GM12801 (cell line): ENCODE measurements at regions not wholly inside any gene's neighbourhood (a gene's known extent, or its start where the extent isn't known, plus 50 kb on each side); places are given as distances from the start of the nearest gene placed in this dataset.

ENCODE experiments used
- TF ChIP-seq, protein P1 (sequence below): IDR thresholded peaks from one replicate; pipeline ENCODE4 v1.5.1; 2011; ENCODE audit warnings: control low read depth; ENCODE audit not compliant: insufficient read length; ENCODE audit errors: extremely low read depth

DNA sequence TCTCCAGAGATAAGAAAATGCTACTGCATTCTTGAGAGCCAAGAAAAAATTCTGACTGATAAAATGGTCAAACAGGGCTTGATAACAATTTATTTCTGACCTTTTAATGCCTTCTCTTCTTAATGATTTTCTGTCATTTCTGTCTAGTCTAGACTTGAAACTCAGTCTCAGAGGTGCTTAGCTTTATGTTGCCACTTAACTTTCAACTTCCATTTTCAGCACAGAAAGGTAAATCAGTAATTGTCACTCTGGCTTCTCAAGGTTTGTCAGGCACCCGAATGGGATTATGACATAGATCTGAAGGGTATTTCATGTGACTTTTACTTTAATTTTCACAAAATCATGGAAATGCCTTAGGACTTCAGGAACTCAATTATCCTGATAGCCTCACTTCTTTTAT lies 155.4 kb upstream of the GBE1 start:
- TF ChIP-seq, protein P1, sequence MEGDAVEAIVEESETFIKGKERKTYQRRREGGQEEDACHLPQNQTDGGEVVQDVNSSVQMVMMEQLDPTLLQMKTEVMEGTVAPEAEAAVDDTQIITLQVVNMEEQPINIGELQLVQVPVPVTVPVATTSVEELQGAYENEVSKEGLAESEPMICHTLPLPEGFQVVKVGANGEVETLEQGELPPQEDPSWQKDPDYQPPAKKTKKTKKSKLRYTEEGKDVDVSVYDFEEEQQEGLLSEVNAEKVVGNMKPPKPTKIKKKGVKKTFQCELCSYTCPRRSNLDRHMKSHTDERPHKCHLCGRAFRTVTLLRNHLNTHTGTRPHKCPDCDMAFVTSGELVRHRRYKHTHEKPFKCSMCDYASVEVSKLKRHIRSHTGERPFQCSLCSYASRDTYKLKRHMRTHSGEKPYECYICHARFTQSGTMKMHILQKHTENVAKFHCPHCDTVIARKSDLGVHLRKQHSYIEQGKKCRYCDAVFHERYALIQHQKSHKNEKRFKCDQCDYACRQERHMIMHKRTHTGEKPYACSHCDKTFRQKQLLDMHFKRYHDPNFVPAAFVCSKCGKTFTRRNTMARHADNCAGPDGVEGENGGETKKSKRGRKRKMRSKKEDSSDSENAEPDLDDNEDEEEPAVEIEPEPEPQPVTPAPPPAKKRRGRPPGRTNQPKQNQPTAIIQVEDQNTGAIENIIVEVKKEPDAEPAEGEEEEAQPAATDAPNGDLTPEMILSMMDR, result no peak

DNA sequence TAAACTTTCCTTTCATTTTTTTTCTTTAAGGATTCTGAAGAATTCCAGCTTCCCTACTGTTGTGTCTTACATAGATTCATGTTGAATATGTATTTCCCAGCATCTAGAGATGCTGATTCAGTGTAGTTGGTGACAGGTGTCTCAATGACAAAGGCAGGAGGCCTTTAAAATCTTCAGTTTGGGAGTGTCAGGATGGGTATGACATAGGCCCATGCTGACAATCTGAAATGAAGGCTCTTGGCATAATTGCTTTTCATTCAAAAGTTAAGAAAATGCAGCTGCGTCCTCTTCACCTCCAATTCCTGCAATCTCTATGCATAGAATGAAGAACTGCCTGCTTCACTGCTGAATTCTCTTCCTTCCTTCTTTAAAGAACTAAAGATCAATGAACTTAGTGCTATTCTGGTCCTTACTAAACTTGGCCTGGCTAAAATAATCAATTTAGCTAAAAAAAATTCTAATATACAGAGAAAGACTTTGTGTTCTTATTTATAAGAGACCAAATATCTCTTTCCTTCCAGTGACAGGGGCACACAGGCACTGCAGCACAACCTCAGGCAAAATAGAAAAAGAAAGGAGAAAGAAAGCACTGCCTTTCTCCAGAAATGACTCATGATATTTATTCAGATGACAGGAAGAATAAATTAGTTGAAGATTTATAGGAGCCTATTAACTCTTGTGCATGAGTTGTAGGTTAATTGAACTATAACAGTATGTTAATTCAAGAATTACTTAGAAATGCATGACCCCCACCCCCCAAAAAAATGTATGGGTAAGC lies 152.6 kb upstream of the GBE1 start:
- TF ChIP-seq, protein P1, result no peak

GRCh38 chr3:81911221-81911620 lies 149.8 kb upstream of the GBE1 start:
- TF ChIP-seq, protein P1, result no peak

DNA sequence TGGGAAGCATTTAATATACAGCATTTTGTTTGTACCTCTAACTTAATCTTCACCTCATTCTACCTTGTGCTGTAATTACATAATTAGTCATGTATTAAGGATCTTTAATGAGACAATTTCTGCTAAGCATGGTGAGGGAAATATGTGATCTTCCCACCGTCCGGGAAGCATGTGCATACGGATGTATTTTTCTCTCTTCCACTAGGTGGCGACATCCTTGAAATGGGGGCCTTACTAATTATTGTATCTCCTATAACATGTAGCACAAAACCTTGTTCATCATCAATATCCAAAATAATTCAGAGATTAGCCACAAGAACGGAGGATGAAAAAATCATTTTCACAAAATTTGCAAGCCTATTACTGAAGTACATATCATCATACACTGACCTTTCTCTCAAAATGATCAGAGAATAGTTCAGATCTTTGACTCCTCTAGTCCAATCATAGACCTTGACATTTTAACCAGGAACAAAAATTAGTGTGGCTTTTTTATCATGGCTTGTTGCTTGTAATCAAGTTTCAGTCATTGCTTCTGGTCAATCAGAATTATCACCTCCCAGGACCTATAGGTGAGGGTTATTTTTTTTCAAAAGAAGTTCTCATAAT lies 148.9 kb upstream of the GBE1 start:
- TF ChIP-seq, protein P1, result no peak

- TF ChIP-seq, protein P1, result no peak
Measured at GRCh38 chr3:81909796-81910195, 148.4 kb upstream of the GBE1 start.

DNA sequence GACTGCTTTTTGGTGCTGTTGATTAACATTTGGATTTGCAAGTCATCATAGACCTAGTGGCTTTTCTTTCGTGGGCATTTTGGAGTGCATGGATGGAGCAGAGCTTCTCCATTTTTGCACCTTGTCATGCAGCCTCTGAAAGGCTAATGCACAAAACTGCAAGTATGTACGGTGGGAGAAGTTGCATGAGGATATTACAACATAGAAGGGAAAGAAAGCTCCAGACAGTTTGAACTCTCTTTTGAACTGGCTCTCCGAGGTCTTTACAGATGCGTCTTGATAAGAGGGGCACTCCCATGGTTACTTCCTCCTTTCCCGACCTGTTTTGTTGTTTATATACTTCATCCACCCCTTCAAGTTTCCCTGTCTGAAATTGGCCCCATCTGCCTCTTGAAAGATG lies 147.1 kb upstream of the GBE1 start:
- TF ChIP-seq, protein P1, result no peak

DNA sequence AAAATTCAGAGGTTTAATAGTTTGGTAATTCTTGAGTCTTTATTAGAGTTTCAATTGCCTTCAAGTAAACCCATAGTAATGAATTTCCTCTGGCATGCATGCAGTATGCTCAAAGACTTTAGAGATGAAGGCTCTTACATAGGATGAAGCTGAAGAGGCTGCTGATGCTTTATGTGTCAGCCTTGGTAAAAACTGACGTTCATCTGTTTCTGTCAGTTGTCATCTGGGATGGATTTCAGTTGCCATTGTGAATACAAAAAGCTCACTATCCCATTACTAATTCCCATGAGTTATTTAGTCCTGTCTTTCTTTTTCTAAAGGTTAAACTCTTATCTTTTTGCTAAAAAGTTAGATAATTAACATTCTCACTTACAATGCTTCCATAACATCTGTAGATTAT lies 136.9 kb upstream of the GBE1 start:
- TF ChIP-seq, protein P1, result no peak
